ENCODE measurements at regions not wholly inside any gene's neighbourhood (a gene's known extent, or its start where the extent isn't known, plus 50 kb on each side); places are given as distances from the start of the nearest gene placed in this dataset.

GRCh38 chr14:101677912-101678327 lies 83.6 kb upstream of the PPP2R5C start (continued):
- TF ChIP-seq GATAD2B (IDR thresholded peaks at IDR 0.05; ENCODE audit: borderline replicate concordance) (peak; percentile 10; the same call in 1 of the 2 replicates), MEF2A (IDR thresholded peaks at IDR 0.05; ENCODE audit: control insufficient read depth, low read depth, low read length) (peak; percentile 63; the same call in 1 of the 2 replicates), RCOR1 (IDR thresholded peaks at IDR 0.05; ENCODE audit: borderline replicate concordance in 1 of 2, low read depth in 2 of 2, low read length in 2 of 2) (peak in 1 of 2 experiments; percentile 60; a peak in 1 of 4 replicates), ARNT (IDR thresholded peaks at IDR 0.05) (peak; percentile 20 to 60; a peak in 1 of 4 replicates), CBFA2T3 (IDR thresholded peaks at IDR 0.05) (peak; percentile 96), NCOA2 (IDR thresholded peaks at IDR 0.05; ENCODE audit: partially characterized antibody in 2 of 2) (peak; percentile 56 to 72), NFRKB (IDR thresholded peaks at IDR 0.05; ENCODE audit: low read depth) (peak; percentile 73), CXXC5 (CRISPR knock-in tag; IDR thresholded peaks at IDR 0.05) (peak; percentile 93), POLR2AphosphoS5 (IDR thresholded peaks at IDR 0.05; ENCODE audit: control insufficient read depth, insufficient read depth, low read depth, low read length) (0 out of 2 replicates have a peak, but pooled peaks have one; percentile 57), SMARCE1 (IDR thresholded peaks at IDR 0.05) (peak; percentile 91), GATAD2A (IDR thresholded peaks at IDR 0.05) (0 out of 2 replicates have a peak, but pooled peaks have one; percentile 80), THRB (CRISPR knock-in tag; conservative IDR thresholded peaks at IDR 0.05) (0 out of 2 replicates have a peak, but pooled peaks have one; percentile 30), AFF1 (IDR thresholded peaks at IDR 0.05; ENCODE audit: low read depth in 1 of 2, partially characterized antibody in 2 of 2) (peak; percentile 35 to 64), CC2D1A (IDR thresholded peaks at IDR 0.05) (peak; percentile 90; the same call in 1 of the 2 replicates), THRA (IDR thresholded peaks at IDR 0.05) (peak; percentile 71), PML (IDR thresholded peaks at IDR 0.05; ENCODE audit: low read length) (peak; percentile 88), RAD51 (IDR thresholded peaks at IDR 0.05; ENCODE audit: borderline replicate concordance, low read depth) (peak; percentile 13; the same call in 1 of the 2 replicates), TAL1 (IDR thresholded peaks at IDR 0.05) (peak; percentile 97), SMARCC2 (IDR thresholded peaks at IDR 0.05; ENCODE audit: low read depth) (peak; percentile 74; the same call in 1 of the 2 replicates), MAZ (CRISPR knock-in tag; conservative IDR thresholded peaks at IDR 0.05 in 1 of 2, IDR thresholded peaks at IDR 0.05 in 1 of 2) (peak in 1 of 2 experiments; percentile 36; a peak in 1 of 4 replicates), KDM1A (IDR thresholded peaks at IDR 0.05) (peak; percentile 79 to 86), MEF2D (tag; conservative IDR thresholded peaks at IDR 0.05; ENCODE audit: low read depth) (0 out of 2 replicates have a peak, but pooled peaks have one; percentile 48), HDAC1 (IDR thresholded peaks at IDR 0.05) (peak in 1 of 2 experiments; percentile 53; a peak in 2 of 4 replicates)

All from K562 (cell line).